ENCODE measurements at regions not wholly inside any gene's neighbourhood (a gene's known extent, or its start where the extent isn't known, plus 50 kb on each side); places are given as distances from the start of the nearest gene placed in this dataset.

DNA sequence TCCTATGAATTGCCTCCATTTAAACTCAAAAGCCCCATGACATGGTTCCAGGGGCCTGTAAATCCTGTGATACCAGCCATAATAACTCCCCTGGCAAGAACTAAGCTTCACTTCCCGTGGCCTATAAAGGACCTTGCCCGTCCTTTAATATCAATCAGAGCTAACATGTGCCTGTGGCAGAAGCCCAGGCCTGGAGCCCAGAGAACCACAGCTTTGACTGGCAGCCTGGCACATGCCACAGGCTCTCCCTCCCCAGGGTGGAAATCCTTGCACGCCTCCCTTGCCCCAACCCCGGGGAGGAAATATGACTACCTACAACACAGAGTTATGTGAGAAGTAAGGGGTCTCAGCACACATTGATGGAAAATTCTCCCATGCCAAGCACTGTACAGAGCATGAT is 287.4 kb downstream of the RAB28 start:
- H3K9me3 ChIP-seq (replicated peaks; ENCODE audit: insufficient read depth, low read length) = no peaks in the 10 kb centered on the region
- no peak overlapping the region for H2AFZ ChIP-seq (ENCODE audit: low read length)
- DNase-seq = no peak
- no peak overlapping the region for H3K4me2 ChIP-seq (ENCODE audit: low read depth, low read length)
- no peaks in the 10 kb centered on the region for H4K20me1 ChIP-seq (ENCODE audit: insufficient read depth, low read length)
- no peaks in the 10 kb centered on the region for H3K79me2 ChIP-seq (ENCODE audit: low read length)
- H3K36me3 ChIP-seq (replicated peaks; ENCODE audit: insufficient read depth, low read length) = no peaks in the 10 kb centered on the region
- no peaks in the 10 kb centered on the region for H3K27me3 ChIP-seq (replicated peaks; ENCODE audit: insufficient read depth, low read length)
- TF ChIP-seq EZH2 (optimal IDR thresholded peaks at IDR 0.05; ENCODE audit: low read depth, low read length) = no peak
- H3K9me2 ChIP-seq (replicated peaks; ENCODE audit: insufficient read depth, low read length) = no peaks in the 10 kb centered on the region
- no peak overlapping the region for H3K27ac ChIP-seq (ENCODE audit: low read length)
- no peak overlapping the region for H3K4me3 ChIP-seq (ENCODE audit: low read length)
- H3K9ac ChIP-seq (ENCODE audit: low read length) = no peak overlapping the region
- H3F3A ChIP-seq (ENCODE audit: insufficient read depth, low read length) = no peaks in the 10 kb centered on the region
- no peaks in the 10 kb centered on the region for H3K4me1 ChIP-seq (ENCODE audit: low read length)

GRCh38 chr4:13193662-13194061 is 290.5 kb downstream of the RAB28 start:
- no peaks in the 10 kb centered on the region for H3F3A ChIP-seq (ENCODE audit: insufficient read depth, low read length)
- no peaks in the 10 kb centered on the region for H3K9me3 ChIP-seq (replicated peaks; ENCODE audit: insufficient read depth, low read length)
- no peaks in the 10 kb centered on the region for H4K20me1 ChIP-seq (ENCODE audit: insufficient read depth, low read length)
- H3K27ac ChIP-seq (ENCODE audit: low read length) = no peak overlapping the region
- H3K79me2 ChIP-seq (ENCODE audit: low read length) = no peaks in the 10 kb centered on the region
- no peaks in the 10 kb centered on the region for H3K36me3 ChIP-seq (replicated peaks; ENCODE audit: insufficient read depth, low read length)
- H3K4me3 ChIP-seq (ENCODE audit: low read length) = no peak overlapping the region
- H3K4me2 ChIP-seq (ENCODE audit: low read depth, low read length) = no peak overlapping the region
- no peak overlapping the region for H3K9ac ChIP-seq (ENCODE audit: low read length)
- H3K27me3 ChIP-seq (replicated peaks; ENCODE audit: insufficient read depth, low read length) = no peaks in the 10 kb centered on the region
- TF ChIP-seq CTCF (IDR thresholded peaks at IDR 0.05; ENCODE audit: low read length) (no peak), EZH2 (optimal IDR thresholded peaks at IDR 0.05; ENCODE audit: low read depth, low read length) (no peak), EZH2phosphoT487 (IDR thresholded peaks at IDR 0.05; ENCODE audit: low read length) (no peak)
- no peaks in the 10 kb centered on the region for H3K4me1 ChIP-seq (ENCODE audit: low read length)
- no peaks in the 10 kb centered on the region for H3K9me2 ChIP-seq (replicated peaks; ENCODE audit: insufficient read depth, low read length)
- H2AFZ ChIP-seq (ENCODE audit: low read length) = no peak overlapping the region
- DNase-seq = no peak

DNA sequence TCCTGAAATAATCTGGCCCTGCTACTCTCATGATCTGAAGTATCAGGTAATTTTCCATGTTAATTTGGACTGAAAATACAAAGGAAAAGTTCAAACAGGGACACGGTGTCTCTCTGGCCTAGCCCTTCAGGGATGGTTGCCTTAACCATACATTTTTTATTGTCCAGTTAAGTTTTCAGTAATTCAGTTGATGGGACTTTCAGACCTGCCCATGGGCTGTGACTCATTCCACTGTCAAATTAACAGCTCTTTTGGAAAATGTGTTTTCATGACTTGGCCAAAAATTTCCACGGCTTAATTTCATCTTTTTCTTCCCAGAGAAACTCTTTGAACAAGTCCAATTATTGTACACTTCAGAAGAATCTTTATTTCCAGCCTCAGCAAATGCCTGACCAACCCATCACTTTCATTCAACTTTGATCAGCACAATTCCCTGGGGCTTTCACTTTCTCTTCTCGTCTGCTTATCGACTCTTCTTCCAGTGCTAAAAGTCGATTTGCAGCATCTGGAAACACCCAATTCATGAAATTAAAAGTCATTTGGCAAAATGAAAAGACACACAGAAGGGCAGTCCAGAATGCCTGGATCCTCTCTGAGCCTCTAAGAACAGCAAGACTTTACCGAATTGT is 293.9 kb downstream of the RAB28 start:
- no peak overlapping the region for H3K9ac ChIP-seq (ENCODE audit: low read length)
- no peaks in the 10 kb centered on the region for H3F3A ChIP-seq (ENCODE audit: insufficient read depth, low read length)
- H3K9me2 ChIP-seq (replicated peaks; ENCODE audit: insufficient read depth, low read length) = no peaks in the 10 kb centered on the region
- no peak overlapping the region for H3K27ac ChIP-seq (ENCODE audit: low read length)
- H2AFZ ChIP-seq (ENCODE audit: low read length) = no peak overlapping the region
- no peaks in the 10 kb centered on the region for H3K27me3 ChIP-seq (replicated peaks; ENCODE audit: insufficient read depth, low read length)
- no peaks in the 10 kb centered on the region for H3K79me2 ChIP-seq (ENCODE audit: low read length)
- no peaks in the 10 kb centered on the region for H3K4me1 ChIP-seq (ENCODE audit: low read length)
- H4K20me1 ChIP-seq (ENCODE audit: insufficient read depth, low read length) = no peaks in the 10 kb centered on the region
- H3K4me2 ChIP-seq (ENCODE audit: low read depth, low read length) = no peak overlapping the region
- TF ChIP-seq CTCF (IDR thresholded peaks at IDR 0.05; ENCODE audit: low read length) = no peak
- TF ChIP-seq EZH2phosphoT487 (IDR thresholded peaks at IDR 0.05; ENCODE audit: low read length) = no peak
- no peak for TF ChIP-seq EZH2 (optimal IDR thresholded peaks at IDR 0.05; ENCODE audit: low read depth, low read length)
- no peaks in the 10 kb centered on the region for H3K9me3 ChIP-seq (replicated peaks; ENCODE audit: insufficient read depth, low read length)
- DNase-seq = no peak
- H3K36me3 ChIP-seq (replicated peaks; ENCODE audit: insufficient read depth, low read length) = no peaks in the 10 kb centered on the region
- H3K4me3 ChIP-seq (ENCODE audit: low read length) = no peak overlapping the region

GRCh38 chr4:13184199-13184598 is 299.9 kb downstream of the RAB28 start:
- no peak overlapping the region for H2AFZ ChIP-seq (ENCODE audit: low read length)
- H3K79me2 ChIP-seq (ENCODE audit: low read length) = no peaks in the 10 kb centered on the region
- H4K20me1 ChIP-seq (ENCODE audit: insufficient read depth, low read length) = no peaks in the 10 kb centered on the region
- H3K36me3 ChIP-seq (replicated peaks; ENCODE audit: insufficient read depth, low read length) = no peaks in the 10 kb centered on the region
- H3K4me3 ChIP-seq (ENCODE audit: low read length) = no peak overlapping the region
- H3K9me2 ChIP-seq (replicated peaks; ENCODE audit: insufficient read depth, low read length) = no peaks in the 10 kb centered on the region
- no peak overlapping the region for H3K27ac ChIP-seq (ENCODE audit: low read length)
- no peaks in the 10 kb centered on the region for H3K9me3 ChIP-seq (replicated peaks; ENCODE audit: insufficient read depth, low read length)
- no peak for DNase-seq
- no peaks in the 10 kb centered on the region for H3K27me3 ChIP-seq (replicated peaks; ENCODE audit: insufficient read depth, low read length)
- H3K4me1 ChIP-seq (ENCODE audit: low read length) = no peaks in the 10 kb centered on the region
- no peak overlapping the region for H3K9ac ChIP-seq (ENCODE audit: low read length)
- H3K4me2 ChIP-seq (ENCODE audit: low read depth, low read length) = no peak overlapping the region
- TF ChIP-seq EZH2phosphoT487 (IDR thresholded peaks at IDR 0.05; ENCODE audit: low read length) = no peak
- no peak for TF ChIP-seq EZH2 (optimal IDR thresholded peaks at IDR 0.05; ENCODE audit: low read depth, low read length)
- no peak for TF ChIP-seq CTCF (IDR thresholded peaks at IDR 0.05; ENCODE audit: low read length)
- H3F3A ChIP-seq (ENCODE audit: insufficient read depth, low read length) = no peaks in the 10 kb centered on the region
